OCI-LY1 (cell line): ENCODE measurements at regions not wholly inside any gene's neighbourhood (a gene's known extent, or its start where the extent isn't known, plus 50 kb on each side); places are given as distances from the start of the nearest gene placed in this dataset.

Source experiments
- H2AFZ ChIP-seq: fragments of 200-600 bp; sonication (generic), shearing (Covaris generic); 2 replicates; pipeline ENCODE4 v1.6.0; 2014; ENCODE audit warnings: antibody characterized with exemption, mild to moderate bottlenecking, low read length
- H3F3A ChIP-seq: fragments of 200-600 bp; sonication (generic), shearing (Covaris generic); 2 replicates; pipeline ENCODE4 v1.6.0; 2014; ENCODE audit warnings: mild to moderate bottlenecking, antibody characterized with exemption, low read length, moderate library complexity; ENCODE audit not compliant: insufficient read depth
- H3K27ac ChIP-seq: fragments of 200-600 bp; sonication (generic); 2 replicates; pipeline ENCODE4 v1.5.1; 2014; ENCODE audit warnings: low read length, mixed run types, mild to moderate bottlenecking, low read depth; ENCODE audit not compliant: poor library complexity, severe bottlenecking
- H3K27me3 ChIP-seq: fragments of 200-600 bp; sonication (generic); 2 replicates; pipeline ENCODE4 v1.6.0; 2014; ENCODE audit warnings: antibody characterized with exemption, mild to moderate bottlenecking, low read length, moderate library complexity; ENCODE audit not compliant: insufficient read depth
- H3K36me3 ChIP-seq: fragments of 200-600 bp; sonication (generic); 2 replicates; pipeline ENCODE4 v1.6.1; 2014; ENCODE audit warnings: mild to moderate bottlenecking, antibody characterized with exemption, low read length, moderate library complexity, mixed read lengths; ENCODE audit not compliant: insufficient read depth
- H3K4me1 ChIP-seq: fragments of 200-600 bp; sonication (generic); 2 replicates; pipeline ENCODE4 v1.5.1; 2014; ENCODE audit warnings: mild to moderate bottlenecking, low read length, moderate library complexity; ENCODE audit not compliant: insufficient read depth, severe bottlenecking
- H3K4me2 ChIP-seq: fragments of 200-600 bp; sonication (generic), shearing (Covaris generic); 2 replicates; pipeline ENCODE4 v1.6.1; 2014; ENCODE audit warnings: low read length
- H3K4me3 ChIP-seq: fragments of 200-600 bp; sonication (generic); 2 replicates; pipeline ENCODE4 v1.5.1; 2014; ENCODE audit warnings: low read length, low read depth, mild to moderate bottlenecking, mixed read lengths; ENCODE audit not compliant: poor library complexity, severe bottlenecking
- H3K79me2 ChIP-seq: fragments of 200-600 bp; shearing (Covaris generic); 2 replicates; pipeline ENCODE4 v1.6.1; 2016; ENCODE audit warnings: mixed run types, low read length, mixed read lengths; ENCODE audit not compliant: insufficient read depth
- H3K9ac ChIP-seq: fragments of 200-600 bp; sonication (generic), shearing (Covaris generic); 2 replicates; pipeline ENCODE4 v1.6.1; 2014; ENCODE audit warnings: mild to moderate bottlenecking, low read length, mixed read lengths
- H3K9me2 ChIP-seq: fragments of 200-600 bp; sonication (generic), shearing (Covaris generic); 2 replicates; pipeline ENCODE4 v1.6.1; 2014; ENCODE audit warnings: low read depth, mild to moderate bottlenecking, low read length, mixed read lengths
- H3K9me3 ChIP-seq: fragments of 200-600 bp; shearing (Covaris generic); 2 replicates; pipeline ENCODE4 v1.6.1; 2014; ENCODE audit warnings: low read length, mixed read lengths
- H4K20me1 ChIP-seq: fragments of 200-600 bp; sonication (generic), shearing (Covaris generic); 2 replicates; pipeline ENCODE4 v1.6.0; 2016; ENCODE audit warnings: mild to moderate bottlenecking, low read length; ENCODE audit not compliant: insufficient read depth
- CTCF ChIP-seq: fragments of 200-600 bp; sonication (generic), shearing (Covaris generic); IDR thresholded peaks from 2 replicates; pipeline ENCODE4 v1.5.1; 2017; ENCODE audit warnings: mild to moderate bottlenecking, antibody characterized with exemption, low read length, moderate library complexity, mixed read lengths
- EZH2 ChIP-seq: fragments of 200-600 bp; sonication (generic), shearing (Covaris generic); IDR thresholded peaks from 2 replicates; pipeline ENCODE4 v1.8.0; 2017; ENCODE audit warnings: borderline replicate concordance, mixed run types, mild to moderate bottlenecking, antibody characterized with exemption, low read length, moderate library complexity, mixed read lengths

- no peaks in the 10 kb centered on the region for H3K79me2 ChIP-seq
- TF ChIP-seq CTCF (no peak), EZH2 (no peak)
Observed at GRCh38 chr3:116897382-116897781, 187.8 kb downstream of the TUSC7 start.

GRCh38 chr3:116899253-116899652 lies 189.7 kb downstream of the TUSC7 start:
- no peaks in the 10 kb centered on the region for H3K9me3 ChIP-seq
- H3F3A ChIP-seq = no peaks in the 10 kb centered on the region
- TF ChIP-seq CTCF (no peak), EZH2 (no peak)
- no peak overlapping the region for H3K4me3 ChIP-seq
- H3K79me2 ChIP-seq = no peaks in the 10 kb centered on the region
- no peaks in the 10 kb centered on the region for H3K4me1 ChIP-seq
- no peaks in the 10 kb centered on the region for H4K20me1 ChIP-seq
- no peak overlapping the region for H2AFZ ChIP-seq
- H3K27ac ChIP-seq = no peak overlapping the region
- no peak overlapping the region for H3K9ac ChIP-seq
- no peak overlapping the region for H3K4me2 ChIP-seq
- H3K36me3 ChIP-seq = no peaks in the 10 kb centered on the region
- no peaks in the 10 kb centered on the region for H3K27me3 ChIP-seq
- H3K9me2 ChIP-seq = no peaks in the 10 kb centered on the region

More at GRCh38 chr3:116897382-116897781, 187.8 kb downstream of the TUSC7 start:
- Histone ChIP-seq H3K27ac (no peak overlapping the region), H3K36me3 (no peaks in the 10 kb centered on the region), H2AFZ (no peak overlapping the region), H3K4me2 (no peak overlapping the region), H3K9me3 (no peaks in the 10 kb centered on the region), H3K4me3 (no peak overlapping the region), H4K20me1 (no peaks in the 10 kb centered on the region), H3K4me1 (no peaks in the 10 kb centered on the region), H3K9me2 (no peaks in the 10 kb centered on the region), H3K27me3 (no peaks in the 10 kb centered on the region), H3F3A (no peaks in the 10 kb centered on the region), H3K9ac (no peak overlapping the region)

- no peaks in the 10 kb centered on the region for H3K4me1 ChIP-seq
- no peak for TF ChIP-seq EZH2
- TF ChIP-seq CTCF = no peak
- no peaks in the 10 kb centered on the region for H3K27me3 ChIP-seq
- no peaks in the 10 kb centered on the region for H3K36me3 ChIP-seq
- H3K4me2 ChIP-seq = no peak overlapping the region
- H3F3A ChIP-seq = no peaks in the 10 kb centered on the region
- H3K79me2 ChIP-seq = no peaks in the 10 kb centered on the region
- H3K4me3 ChIP-seq = no peak overlapping the region
- no peaks in the 10 kb centered on the region for H3K9me2 ChIP-seq
- no peak overlapping the region for H3K9ac ChIP-seq
- H3K27ac ChIP-seq = no peak overlapping the region
- no peak overlapping the region for H2AFZ ChIP-seq
- no peaks in the 10 kb centered on the region for H4K20me1 ChIP-seq
- no peaks in the 10 kb centered on the region for H3K9me3 ChIP-seq
Observed at GRCh38 chr3:116905334-116905733, 195.8 kb downstream of the TUSC7 start.
